GM19467 (cell line): ENCODE measurements at regions not wholly inside any gene's neighbourhood (a gene's known extent, or its start where the extent isn't known, plus 50 kb on each side); places are given as distances from the start of the nearest gene placed in this dataset.
"Not testable (repeated sequence)": the region's sequence is repeated elsewhere in the genome, so short reads cannot be mapped to it uniquely, and the experiment has no call there.

Experiments used
- ATAC-seq: cut with Tn5 transposase; IDR thresholded peaks from one replicate; pipeline ENCODE4 v1.9.1; 2021; ENCODE audit warnings: mild to moderate bottlenecking, moderate library complexity; ENCODE audit not compliant: unreplicated experiment

- no peak for ATAC-seq
These were observed 363.8 kb upstream of the PKN2 start for GRCh38 chr1:88320291-88320690.

- no peak for ATAC-seq
These were observed 362.4 kb upstream of the PKN2 start for GRCh38 chr1:88321706-88322105.

GRCh38 chr1:88324899-88325298 is 359.2 kb upstream of the PKN2 start:
- ATAC-seq, result no peak

DNA sequence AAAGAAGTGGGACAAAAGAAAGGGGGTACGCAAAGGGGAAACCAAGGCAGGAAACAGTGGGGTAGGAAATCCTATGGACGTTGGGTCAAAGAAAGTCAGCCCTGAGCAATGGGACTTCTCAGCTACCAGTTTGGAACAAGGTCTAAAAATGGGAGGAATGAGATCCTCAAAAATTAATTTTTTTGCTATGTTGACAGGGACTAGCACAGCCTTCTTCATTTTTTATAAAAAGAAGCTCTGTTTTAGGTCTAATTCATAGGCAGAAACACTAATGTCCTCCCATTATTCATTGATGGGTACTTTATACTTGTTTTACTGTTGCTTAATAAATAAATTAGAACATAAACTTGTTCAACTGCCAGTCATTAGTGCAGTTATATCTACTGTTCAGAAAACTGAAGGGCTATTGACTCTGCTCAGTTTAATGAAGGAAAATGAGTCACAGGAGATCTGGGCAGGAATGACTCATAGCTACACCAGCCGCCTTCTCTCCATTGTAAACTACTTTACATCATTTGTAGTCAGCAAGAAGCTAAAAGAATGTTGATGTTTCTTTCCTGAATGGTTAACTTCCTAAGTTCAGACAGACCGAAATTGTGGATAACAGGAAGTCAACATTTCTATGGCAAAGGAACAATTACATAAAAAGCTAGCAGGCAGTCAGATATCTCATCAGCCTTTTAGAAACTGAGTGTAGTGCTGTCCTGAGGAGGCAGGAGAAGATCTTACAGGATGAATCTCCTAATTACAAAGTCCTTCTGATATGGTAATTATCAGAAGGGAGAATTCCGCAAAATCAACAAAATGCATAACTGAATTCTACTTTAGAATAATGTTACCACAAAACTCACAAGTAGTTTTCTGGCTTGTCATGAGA is 356.4 kb upstream of the PKN2 start:
- no peak for ATAC-seq

- ATAC-seq, result no peak
These were observed 353.9 kb upstream of the PKN2 start for GRCh38 chr1:88330201-88330600.

DNA sequence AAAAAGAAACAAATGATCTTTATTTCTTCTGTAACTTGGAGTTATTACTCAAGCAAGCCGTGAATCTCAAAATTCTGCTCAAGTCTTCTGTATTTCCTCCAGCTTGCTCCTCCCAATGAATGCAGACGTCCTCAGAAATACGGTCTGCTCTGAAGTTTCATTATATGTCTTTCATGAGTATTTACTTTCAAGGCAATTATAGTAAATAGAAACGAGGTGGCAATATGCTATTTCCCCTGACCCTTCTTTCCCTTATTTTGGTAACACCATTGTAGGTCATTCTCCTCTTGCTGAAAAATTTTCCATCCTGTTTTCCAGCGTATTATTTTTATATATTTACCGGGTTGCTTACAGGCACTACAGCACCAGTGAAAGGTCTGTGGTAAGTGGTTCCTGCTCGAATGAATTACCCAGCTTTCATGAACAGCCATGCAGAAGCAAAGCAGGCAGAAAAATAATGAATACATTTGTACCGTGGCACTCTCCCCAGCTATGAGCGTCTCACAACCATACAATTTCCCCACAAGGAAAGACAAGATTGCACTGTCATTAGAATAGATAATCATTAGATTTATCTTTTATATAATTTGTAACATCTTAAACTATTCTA is 350.9 kb upstream of the PKN2 start:
- ATAC-seq, result no peak

DNA sequence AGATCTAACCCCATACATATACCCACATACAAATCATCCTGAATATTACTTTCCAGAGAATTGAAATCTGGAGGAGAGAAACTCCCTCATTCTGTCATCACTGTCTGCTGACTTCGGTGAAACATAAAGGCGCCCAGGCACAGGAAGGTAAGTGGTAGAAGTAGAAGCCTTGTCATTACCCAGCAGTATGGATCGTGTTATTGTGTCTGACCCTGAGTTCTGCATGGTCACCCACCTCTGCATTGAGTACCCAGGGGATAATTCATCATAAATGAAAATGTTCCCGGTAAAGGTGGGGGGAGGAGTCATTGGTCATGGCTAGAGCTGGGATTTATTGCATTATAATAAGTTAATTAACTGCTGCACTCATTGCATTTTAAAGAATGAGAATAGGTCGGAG is 342.6 kb upstream of the PKN2 start:
- no peak for ATAC-seq

- ATAC-seq, result not testable (repeated sequence)
These were observed 342.0 kb upstream of the PKN2 start for GRCh38 chr1:88342081-88342480.

- ATAC-seq, result no peak
These were observed 333.4 kb upstream of the PKN2 start for GRCh38 chr1:88350648-88351047.

GRCh38 chr1:88351960-88352359 is 332.1 kb upstream of the PKN2 start:
- ATAC-seq, result no peak

DNA sequence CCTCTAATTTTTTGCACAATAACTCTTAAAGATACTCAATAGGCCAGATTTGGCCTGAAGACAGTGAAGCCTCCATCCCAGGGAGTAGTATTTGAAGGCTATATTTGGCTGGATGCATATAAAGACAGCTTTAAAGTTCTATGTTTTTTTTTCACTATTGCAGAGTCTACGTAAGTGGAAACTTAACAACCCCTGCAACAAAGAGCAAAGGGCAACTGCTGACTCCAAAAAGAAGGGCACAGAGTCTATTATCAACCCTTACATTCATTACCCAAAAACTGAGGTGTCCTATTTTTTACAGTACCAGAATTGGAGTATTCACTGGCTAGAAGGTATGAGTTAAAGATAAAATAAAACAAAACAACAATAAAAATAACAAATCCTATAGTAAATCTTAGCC is 329.8 kb upstream of the PKN2 start:
- ATAC-seq, result no peak

- ATAC-seq, result no peak
These were observed 326.3 kb upstream of the PKN2 start for GRCh38 chr1:88357729-88358128.

DNA sequence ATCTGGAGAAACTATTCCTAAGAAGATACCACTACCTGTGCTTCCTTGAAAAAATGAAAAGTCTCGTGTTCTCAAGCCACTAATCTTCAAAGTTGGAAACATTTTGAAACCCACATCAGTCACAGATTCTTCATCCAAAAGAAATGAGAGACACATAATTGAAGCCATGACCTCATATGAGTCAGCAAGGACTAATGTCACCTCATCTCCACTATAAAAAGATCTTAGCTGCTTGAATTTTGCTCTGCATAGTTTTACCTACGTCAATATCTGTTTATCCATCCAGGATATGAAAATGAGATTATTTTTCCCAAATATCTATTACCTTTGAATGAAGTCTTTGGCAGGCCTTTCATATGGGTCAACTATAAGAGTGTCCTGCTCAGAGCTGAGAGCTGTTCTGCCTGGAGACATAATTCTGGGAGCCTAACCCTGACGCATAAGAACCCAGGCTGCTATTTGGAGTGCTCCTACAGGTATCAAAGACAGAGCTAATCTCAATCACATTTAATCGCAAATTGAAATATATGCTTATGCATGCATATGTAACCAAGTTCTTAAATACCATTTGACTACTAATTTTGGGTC is 312.5 kb upstream of the PKN2 start:
- ATAC-seq, result no peak

- no peak for ATAC-seq
These were observed 308.1 kb upstream of the PKN2 start for GRCh38 chr1:88375977-88376376.

DNA sequence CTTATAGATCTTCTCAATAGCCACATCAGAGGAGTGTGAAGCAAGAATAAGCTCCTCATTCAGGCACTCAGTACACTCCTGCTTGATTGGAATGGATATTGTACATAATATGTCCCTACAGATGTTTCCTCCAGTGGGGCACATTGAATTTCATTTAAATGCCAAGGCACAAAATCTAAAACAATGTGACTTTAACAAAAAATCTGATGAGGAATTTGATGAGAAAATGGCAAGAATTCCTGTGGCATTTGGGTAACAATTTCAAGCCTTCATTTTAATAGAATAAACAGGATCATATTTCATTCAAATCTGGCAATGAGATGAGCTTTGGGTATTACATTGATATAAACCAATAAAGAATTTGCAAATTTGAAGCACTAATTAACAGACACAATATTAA is 307.7 kb upstream of the PKN2 start:
- ATAC-seq, result no peak

DNA sequence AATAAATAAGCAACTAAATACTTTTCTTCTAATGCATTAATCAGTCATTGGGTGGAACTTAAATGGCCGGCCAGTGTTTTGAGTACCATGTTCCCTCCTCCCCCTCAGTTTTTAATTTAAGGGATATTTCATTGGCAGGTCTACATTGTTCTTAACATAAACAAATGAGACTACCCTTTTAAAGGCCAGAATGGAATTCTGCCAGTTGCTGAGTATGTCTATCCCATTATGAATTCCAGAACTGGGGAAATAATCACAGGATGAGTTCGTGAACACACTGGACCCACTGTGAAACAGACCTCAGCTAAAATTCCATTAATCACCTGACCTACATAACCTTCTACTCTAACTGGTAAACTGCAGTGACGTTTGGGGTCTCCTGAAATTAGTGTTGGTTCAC is 305.5 kb upstream of the PKN2 start:
- no peak for ATAC-seq

GRCh38 chr1:88394958-88395357 is 289.1 kb upstream of the PKN2 start:
- ATAC-seq, result no peak

DNA sequence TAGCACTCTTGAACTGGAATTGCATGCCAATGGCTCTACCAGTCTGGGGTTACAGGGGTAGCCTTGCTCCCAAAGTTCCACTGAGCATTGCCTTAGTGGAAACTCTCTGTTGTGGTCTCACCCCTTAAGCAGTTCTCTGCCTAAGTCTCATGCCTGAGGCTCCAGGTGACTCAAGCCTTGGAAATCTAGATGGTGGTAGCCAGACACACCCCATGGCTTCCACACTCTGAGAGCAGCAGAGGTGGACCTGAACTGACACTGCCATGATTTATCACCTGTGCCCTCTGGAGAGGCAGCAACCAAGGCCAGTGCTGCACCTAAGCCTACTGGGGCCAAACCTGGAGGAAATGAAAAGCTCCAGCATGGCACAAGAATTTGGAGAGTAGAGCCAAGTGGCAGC is 285.7 kb upstream of the PKN2 start:
- ATAC-seq, result no peak

DNA sequence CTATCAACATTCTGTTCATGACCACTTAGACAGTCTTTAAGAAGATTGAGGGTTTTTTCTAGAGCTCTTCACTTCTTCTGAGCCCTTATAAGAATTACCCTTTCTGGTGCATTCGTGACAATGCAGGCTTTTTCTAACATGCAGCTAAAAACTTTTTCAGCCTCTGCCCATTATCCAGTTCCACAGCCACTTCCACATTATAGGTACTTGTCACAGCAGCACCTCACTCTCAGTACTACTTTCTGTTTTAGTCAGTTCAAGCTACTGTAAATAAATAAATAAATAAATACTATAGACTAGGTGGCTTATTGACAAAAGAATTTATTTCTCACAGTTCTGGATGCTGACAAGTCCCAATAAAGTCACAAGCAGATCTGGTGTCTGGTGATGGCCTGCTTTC is 284.4 kb upstream of the PKN2 start:
- peak; percentile 64 for ATAC-seq

DNA sequence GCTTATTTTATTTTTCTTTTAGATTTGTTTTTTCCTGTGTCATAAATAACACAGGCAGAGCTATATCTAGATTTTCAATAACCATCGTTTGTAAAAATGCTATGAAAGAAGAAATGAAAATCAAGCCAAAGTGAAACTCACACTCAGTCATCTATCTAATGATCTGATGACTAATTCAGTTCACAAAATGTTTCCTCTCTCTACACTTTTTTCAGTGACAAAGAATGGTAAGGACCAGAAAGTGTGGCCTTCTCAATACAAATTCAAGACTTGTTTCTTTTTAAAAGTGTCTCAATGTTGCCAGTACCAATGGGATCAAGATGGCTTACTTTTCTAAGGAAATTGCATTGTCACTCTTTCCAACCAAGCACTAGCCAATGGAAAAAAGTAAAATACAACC is 282.8 kb upstream of the PKN2 start:
- ATAC-seq, result peak; percentile 81

GRCh38 chr1:88404582-88404981 is 279.5 kb upstream of the PKN2 start:
- no peak for ATAC-seq

GRCh38 chr1:88407248-88407647 is 276.8 kb upstream of the PKN2 start:
- no peak for ATAC-seq
